Natural killer cell (primary cell): ENCODE measurements at regions not wholly inside any gene's neighbourhood (a gene's known extent, or its start where the extent isn't known, plus 50 kb on each side); places are given as distances from the start of the nearest gene placed in this dataset.

Source experiments
- ATAC-seq, 3 donors: fragments of 150-1000 bp in 2 of 3; fragments of 200-7000 bp in 1 of 3; cut with Tn5 transposase; 1 replicate in 1 of 3; 2 replicates in 2 of 3; pipeline ENCODE4 v1.10.0; 2021; ENCODE audit warnings: mild to moderate bottlenecking in 2 of 3, moderate library complexity in 2 of 3
- DNase-seq, 2 donors: peaks; one replicate each; pipeline versions ENCODE4 v3.0.0 to v3.0.0-alpha.2; 2013 to 2021; ENCODE audit warnings: mixed read lengths in 1 of 2
- H3K27ac ChIP-seq: one replicate; pipeline ENCODE4 v1.5.1; 2013; ENCODE audit warnings: mild to moderate bottlenecking, low read length
- H3K27me3 ChIP-seq: one replicate; pipeline ENCODE4 v1.6.1; 2013; ENCODE audit warnings: low read length; ENCODE audit not compliant: control insufficient read depth, insufficient read depth
- H3K36me3 ChIP-seq: one replicate; pipeline ENCODE4 v1.6.1; 2013; ENCODE audit warnings: low read length; ENCODE audit not compliant: control insufficient read depth, insufficient read depth
- H3K4me1 ChIP-seq: one replicate; pipeline ENCODE4 v1.6.1; 2013; ENCODE audit warnings: low read length; ENCODE audit not compliant: control insufficient read depth, insufficient read depth
- H3K4me3 ChIP-seq: one replicate; pipeline ENCODE4 v1.5.1; 2013; ENCODE audit warnings: low read length
- H3K9me3 ChIP-seq: one replicate; pipeline ENCODE4 v1.6.1; 2013; ENCODE audit warnings: low read length; ENCODE audit not compliant: control insufficient read depth, insufficient read depth
- H3K27ac Mint-ChIP-seq, 2 donors: one replicate each; pipeline ENCODE4 v1.8.0; 2022; ENCODE audit warnings: mild to moderate bottlenecking in 2 of 2, mixed read lengths in 2 of 2, moderate library complexity in 1 of 2
- H3K27me3 Mint-ChIP-seq, 2 donors: one replicate each; pipeline ENCODE4 v1.8.0; 2022; ENCODE audit warnings: low read depth in 2 of 2, mixed read lengths in 2 of 2
- H3K36me3 Mint-ChIP-seq: one replicate; pipeline ENCODE4 v1.8.0; 2022; ENCODE audit warnings: mixed read lengths
- H3K4me1 Mint-ChIP-seq, 2 donors: one replicate each; pipeline ENCODE4 v1.8.0; 2022; ENCODE audit warnings: mixed read lengths in 2 of 2
- H3K4me3 Mint-ChIP-seq: one replicate; pipeline ENCODE4 v1.8.0; 2022; ENCODE audit warnings: mild to moderate bottlenecking, moderate library complexity, mixed read lengths
- H3K9me3 Mint-ChIP-seq, 2 donors: one replicate each; pipeline ENCODE4 v1.8.0; 2022; ENCODE audit warnings: mixed read lengths in 2 of 2
- WGBS: methylation state at CpG from one replicate; pipeline ENCODE4 v1.1.7; 2013; ENCODE audit warnings: missing lambda C conversion rate; ENCODE audit not compliant: insufficient coverage; 5-methylcytosine and 5-hydroxymethylcytosine counted together
- intact Hi-C: fragments of 100-400 bp; cut with micrococcal nuclease; formaldehyde crosslinking; loops from one replicate; pipeline ENCODE4 v1.14.2; 2022
- TF ChIP-seq, protein P1 (sequence below): fragments of 200-600 bp; IDR thresholded peaks from one replicate; pipeline ENCODE4 v1.8.0; 2022; ENCODE audit warnings: antibody characterized with exemption

DNA sequence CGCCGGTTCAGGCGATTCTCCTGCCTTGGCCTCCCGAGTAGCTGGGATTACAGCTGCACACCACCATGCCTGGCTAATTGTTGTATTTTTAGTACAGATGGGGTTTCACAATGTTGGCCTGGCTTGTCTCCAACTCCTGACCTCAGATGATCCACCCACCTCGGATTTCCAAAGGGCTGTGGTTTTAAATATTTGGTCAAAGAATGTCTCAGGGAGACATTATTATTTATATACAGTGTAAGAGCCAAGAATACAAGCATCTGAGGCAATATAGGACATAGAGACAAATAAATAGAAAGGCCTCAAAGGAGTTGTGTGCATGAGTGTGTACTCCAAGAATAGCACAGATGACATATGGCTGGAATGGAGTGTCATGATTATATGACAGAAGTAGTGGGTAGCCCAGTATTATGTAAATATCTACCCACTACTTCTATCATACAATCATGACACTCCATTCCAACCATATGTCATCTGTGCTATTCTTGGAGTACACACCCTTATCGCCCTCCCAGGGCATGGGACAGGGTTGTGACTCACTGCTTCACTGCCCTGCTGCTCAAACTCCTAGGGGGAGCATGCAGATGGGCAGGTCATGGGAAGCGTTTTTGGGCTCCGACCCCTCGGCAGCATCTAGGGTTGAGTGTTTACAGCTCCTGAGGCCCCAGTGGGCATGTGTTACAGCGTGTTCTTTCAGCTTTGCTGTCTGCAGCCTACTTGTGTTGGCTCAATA, 1649.8 kb upstream of the PCDH10 start:
- H3K27ac ChIP-seq = no peak overlapping the region
- WGBS = 76% methylated on average over 9 of the region's 10 CpGs
- no peak overlapping the region for H3K27ac Mint-ChIP-seq
- DNase-seq (no peak), ATAC-seq (no peak)
- TF ChIP-seq, protein P1, sequence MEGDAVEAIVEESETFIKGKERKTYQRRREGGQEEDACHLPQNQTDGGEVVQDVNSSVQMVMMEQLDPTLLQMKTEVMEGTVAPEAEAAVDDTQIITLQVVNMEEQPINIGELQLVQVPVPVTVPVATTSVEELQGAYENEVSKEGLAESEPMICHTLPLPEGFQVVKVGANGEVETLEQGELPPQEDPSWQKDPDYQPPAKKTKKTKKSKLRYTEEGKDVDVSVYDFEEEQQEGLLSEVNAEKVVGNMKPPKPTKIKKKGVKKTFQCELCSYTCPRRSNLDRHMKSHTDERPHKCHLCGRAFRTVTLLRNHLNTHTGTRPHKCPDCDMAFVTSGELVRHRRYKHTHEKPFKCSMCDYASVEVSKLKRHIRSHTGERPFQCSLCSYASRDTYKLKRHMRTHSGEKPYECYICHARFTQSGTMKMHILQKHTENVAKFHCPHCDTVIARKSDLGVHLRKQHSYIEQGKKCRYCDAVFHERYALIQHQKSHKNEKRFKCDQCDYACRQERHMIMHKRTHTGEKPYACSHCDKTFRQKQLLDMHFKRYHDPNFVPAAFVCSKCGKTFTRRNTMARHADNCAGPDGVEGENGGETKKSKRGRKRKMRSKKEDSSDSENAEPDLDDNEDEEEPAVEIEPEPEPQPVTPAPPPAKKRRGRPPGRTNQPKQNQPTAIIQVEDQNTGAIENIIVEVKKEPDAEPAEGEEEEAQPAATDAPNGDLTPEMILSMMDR = no peak
- no peak overlapping the region for H3K4me3 ChIP-seq
- no peaks in the 10 kb centered on the region for H3K27me3 Mint-ChIP-seq
- H3K9me3 ChIP-seq = peaks cover 10% of the 10 kb centered on the region
- no peaks in the 10 kb centered on the region for H3K4me1 ChIP-seq
- H3K4me3 Mint-ChIP-seq = no peak overlapping the region
- no peaks in the 10 kb centered on the region for H3K27me3 ChIP-seq
- H3K36me3 Mint-ChIP-seq = no peaks in the 10 kb centered on the region
- intact Hi-C loops = no loop called here
- peaks cover 9 to 20% of the 10 kb centered on the region in 2 donors for H3K9me3 Mint-ChIP-seq
- H3K36me3 ChIP-seq = no peaks in the 10 kb centered on the region
- no peaks in the 10 kb centered on the region for H3K4me1 Mint-ChIP-seq

DNA sequence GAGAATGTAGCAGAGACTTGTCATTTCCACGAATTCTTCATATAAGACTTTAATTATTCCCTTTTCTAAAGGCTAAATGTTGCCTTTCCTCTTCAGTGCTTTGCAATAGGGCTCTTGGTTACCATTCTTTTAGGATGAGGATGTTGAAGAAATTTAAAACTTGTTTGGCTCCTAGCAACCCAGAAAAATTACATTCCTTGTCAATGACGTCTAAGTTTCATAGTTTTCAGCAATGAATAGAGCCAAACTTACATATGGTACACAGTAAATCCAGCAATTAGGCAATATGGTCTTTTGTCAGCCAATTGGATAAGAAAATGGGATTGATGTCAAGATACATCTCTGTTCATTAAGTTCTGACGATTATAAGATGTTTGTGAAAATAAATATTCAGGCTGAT, 1639.6 kb upstream of the PCDH10 start:
- Mint-ChIP-seq H3K27me3 (no peaks in the 10 kb centered on the region), H3K9me3 (peaks cover 2 to 7% of the 10 kb centered on the region in 2 donors), H3K27ac (no peak overlapping the region), H3K4me3 (no peak overlapping the region), H3K4me1 (no peaks in the 10 kb centered on the region), H3K36me3 (peaks cover 6% of the 10 kb centered on the region)
- WGBS = 61% methylated on average over 3 of the region's 3 CpGs
- H3K36me3 ChIP-seq = no peaks in the 10 kb centered on the region
- DNase-seq (no peak), ATAC-seq (no peak)
- no peak overlapping the region for H3K27ac ChIP-seq
- no peak overlapping the region for H3K4me3 ChIP-seq
- H3K27me3 ChIP-seq = no peaks in the 10 kb centered on the region
- intact Hi-C loops = no loop called here
- no peaks in the 10 kb centered on the region for H3K4me1 ChIP-seq
- TF ChIP-seq, protein P1 = no peak
- no peaks in the 10 kb centered on the region for H3K9me3 ChIP-seq

DNA sequence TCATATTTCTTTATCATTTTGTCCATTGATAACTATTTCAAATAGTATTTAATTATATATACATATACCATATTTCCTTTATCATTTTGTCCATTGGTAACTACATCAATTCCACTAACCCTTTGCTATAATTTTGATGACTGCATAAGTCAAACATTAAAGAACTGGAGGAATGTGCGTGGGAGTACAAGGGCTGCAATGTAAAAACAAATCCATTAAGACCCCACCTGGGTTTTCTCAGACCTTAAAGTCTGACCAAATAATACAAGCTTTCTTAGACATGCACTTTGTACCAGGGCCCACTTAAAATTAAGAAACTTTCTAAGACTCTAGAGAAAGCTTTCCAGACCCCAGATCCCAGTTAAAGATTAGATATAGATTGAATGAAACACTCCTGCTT, 1622.4 kb upstream of the PCDH10 start:
- DNase-seq = no peak
- Histone ChIP-seq H3K4me3 (no peak overlapping the region), H3K9me3 (peaks cover 7% of the 10 kb centered on the region), H3K27me3 (no peaks in the 10 kb centered on the region), H3K36me3 (no peaks in the 10 kb centered on the region), H3K27ac (no peak overlapping the region), H3K4me1 (no peaks in the 10 kb centered on the region)
- H3K27me3 Mint-ChIP-seq = no peaks in the 10 kb centered on the region
- intact Hi-C loops = no loop called here
- TF ChIP-seq, protein P1 = no peak
- no peaks in the 10 kb centered on the region for H3K36me3 Mint-ChIP-seq
- no peak overlapping the region for H3K27ac Mint-ChIP-seq
- H3K4me3 Mint-ChIP-seq = no peak overlapping the region
- ATAC-seq = no peak
- 92% methylated on average over 1 of the region's 1 CpG for WGBS
- no peaks in the 10 kb centered on the region for H3K4me1 Mint-ChIP-seq
- peaks cover 6 to 8% of the 10 kb centered on the region in 2 donors for H3K9me3 Mint-ChIP-seq

DNA sequence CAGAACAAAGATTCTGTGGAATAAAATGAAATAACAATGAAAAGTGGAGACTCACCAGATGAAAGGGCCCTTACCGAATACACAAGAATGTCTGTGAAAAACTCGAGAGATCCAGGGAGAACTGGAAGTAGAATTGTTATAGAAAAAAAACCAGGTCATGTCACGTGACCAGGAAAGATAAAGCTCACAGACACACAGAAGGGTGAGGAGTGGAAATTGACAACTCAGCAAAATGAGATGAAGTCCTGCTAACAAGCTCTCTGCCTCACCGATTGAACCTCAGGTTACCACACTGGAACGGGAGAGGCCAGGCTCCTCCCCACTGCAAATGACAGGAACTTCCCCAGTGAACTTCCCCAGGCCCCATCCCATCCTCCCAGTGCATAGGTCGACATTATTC, 1618.0 kb upstream of the PCDH10 start:
- 85% methylated on average over 6 of the region's 6 CpGs for WGBS
- no peak for DNase-seq

More for the DNA sequence above, 1618.0 kb upstream of the PCDH10 start:
- H3K27me3 Mint-ChIP-seq = no peaks in the 10 kb centered on the region
- no peaks in the 10 kb centered on the region for H3K27me3 ChIP-seq
- ATAC-seq = no peak
- H3K27ac Mint-ChIP-seq = no peak overlapping the region
- no peaks in the 10 kb centered on the region for H3K4me1 Mint-ChIP-seq
- intact Hi-C loops = no loop called here
- no peaks in the 10 kb centered on the region for H3K36me3 Mint-ChIP-seq
- TF ChIP-seq, protein P1 = no peak
- H3K36me3 ChIP-seq = no peaks in the 10 kb centered on the region
- no peak overlapping the region for H3K27ac ChIP-seq
- no peaks in the 10 kb centered on the region for H3K4me1 ChIP-seq
- no peak overlapping the region for H3K4me3 ChIP-seq
- peaks cover 4 to 10% of the 10 kb centered on the region in 2 donors for H3K9me3 Mint-ChIP-seq
- peaks cover 12% of the 10 kb centered on the region for H3K9me3 ChIP-seq
- no peak overlapping the region for H3K4me3 Mint-ChIP-seq
